ENCODE measurements at regions not wholly inside any gene's neighbourhood (a gene's known extent, or its start where the extent isn't known, plus 50 kb on each side); places are given as distances from the start of the nearest gene placed in this dataset.

- TF ChIP-seq, protein P1, sequence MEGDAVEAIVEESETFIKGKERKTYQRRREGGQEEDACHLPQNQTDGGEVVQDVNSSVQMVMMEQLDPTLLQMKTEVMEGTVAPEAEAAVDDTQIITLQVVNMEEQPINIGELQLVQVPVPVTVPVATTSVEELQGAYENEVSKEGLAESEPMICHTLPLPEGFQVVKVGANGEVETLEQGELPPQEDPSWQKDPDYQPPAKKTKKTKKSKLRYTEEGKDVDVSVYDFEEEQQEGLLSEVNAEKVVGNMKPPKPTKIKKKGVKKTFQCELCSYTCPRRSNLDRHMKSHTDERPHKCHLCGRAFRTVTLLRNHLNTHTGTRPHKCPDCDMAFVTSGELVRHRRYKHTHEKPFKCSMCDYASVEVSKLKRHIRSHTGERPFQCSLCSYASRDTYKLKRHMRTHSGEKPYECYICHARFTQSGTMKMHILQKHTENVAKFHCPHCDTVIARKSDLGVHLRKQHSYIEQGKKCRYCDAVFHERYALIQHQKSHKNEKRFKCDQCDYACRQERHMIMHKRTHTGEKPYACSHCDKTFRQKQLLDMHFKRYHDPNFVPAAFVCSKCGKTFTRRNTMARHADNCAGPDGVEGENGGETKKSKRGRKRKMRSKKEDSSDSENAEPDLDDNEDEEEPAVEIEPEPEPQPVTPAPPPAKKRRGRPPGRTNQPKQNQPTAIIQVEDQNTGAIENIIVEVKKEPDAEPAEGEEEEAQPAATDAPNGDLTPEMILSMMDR (IDR thresholded peaks at IDR 0.05; ENCODE audit: poor library complexity) = no peak
- TF ChIP-seq EZH2 (IDR thresholded peaks at IDR 0.05; ENCODE audit: borderline replicate concordance) = no peak
Measured at GRCh38 chr5:104702212-104702611, 1139.6 kb upstream of the NUDT12 start.
